ENCODE measurements at regions not wholly inside any gene's neighbourhood (a gene's known extent, or its start where the extent isn't known, plus 50 kb on each side); places are given as distances from the start of the nearest gene placed in this dataset.

DNA sequence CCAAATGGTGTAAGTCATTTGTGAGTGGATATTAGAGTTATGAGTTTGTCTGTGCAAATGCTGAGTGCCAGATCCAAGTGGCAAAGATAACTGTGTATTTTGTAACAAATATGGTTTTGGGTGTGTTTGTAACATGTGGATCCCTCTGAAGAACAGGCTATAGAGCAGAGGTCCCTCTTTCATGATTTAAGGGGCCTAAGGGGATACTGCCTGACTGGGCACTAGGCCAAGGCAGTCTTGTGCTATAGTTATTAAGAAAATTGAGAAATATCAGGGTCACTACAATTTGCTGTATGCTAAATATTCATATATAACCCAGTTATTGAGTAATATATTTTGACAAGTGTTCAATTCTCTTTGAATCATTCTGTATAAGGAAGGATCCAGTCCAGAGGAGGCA lies 555.6 kb upstream of the RGMA start:
- intact Hi-C loops (cut with micrococcal nuclease), result no loop called here
- H3K4me2 ChIP-seq (ENCODE audit: insufficient read depth, low read length), result no peak overlapping the region
- no peaks in the 10 kb centered on the region for H4K20me1 ChIP-seq (replicated peaks; ENCODE audit: control insufficient read depth, insufficient read depth, low read length)
- ATAC-seq (no peak), FAIRE-seq (no peak), DNase-seq (ENCODE audit: extremely low read depth in 1 of 4, low spot score in 3 of 4) (no peak)
- H3K36me3 ChIP-seq (ENCODE audit: control insufficient read depth, insufficient read depth, low read length), result no peaks in the 10 kb centered on the region
- H3K9me1 ChIP-seq (ENCODE audit: control insufficient read depth, insufficient read depth, low read length), result no peaks in the 10 kb centered on the region
- H3K9ac ChIP-seq (ENCODE audit: insufficient read depth in 1 of 2, low read depth in 2 of 2, low read length in 2 of 2), result no peak overlapping the region
- H3K4me1 ChIP-seq (replicated peaks in 1 of 2; ENCODE audit: control insufficient read depth in 2 of 2, insufficient read depth in 2 of 2, low read length in 2 of 2), result no peaks in the 10 kb centered on the region
- H2AFZ ChIP-seq (ENCODE audit: low read depth, low read length), result no peak overlapping the region
- H3K27ac ChIP-seq (ENCODE audit: extremely low read depth, low read depth, low read length), result no peak overlapping the region
- no peaks in the 10 kb centered on the region; the same call in 1 of the 2 replicates for H3K9me3 ChIP-seq (replicated peaks; ENCODE audit: control insufficient read depth, insufficient read depth, low read depth, low read length)
- in situ Hi-C loops (cut with MboI), result no loop called here
- ChIA-PET CTCF (ENCODE audit: low intra/inter-chr PET ratio) (no interaction called here), POLR2A (no interaction called here)
- no peaks in the 10 kb centered on the region for H3K27me3 ChIP-seq (ENCODE audit: control insufficient read depth in 2 of 2, insufficient read depth in 2 of 2, low read length in 2 of 2)
- no peaks in the 10 kb centered on the region for H3K79me2 ChIP-seq (ENCODE audit: control insufficient read depth, insufficient read depth, low read length)
- no TSS peak for BruUV-seq (replicated peaks)
- no peak overlapping the region for H3K4me3 ChIP-seq
- TF ChIP-seq KDM2B (CRISPR knock-in tag; IDR thresholded peaks at IDR 0.05), result no peak
- no peak for TF ChIP-seq ZBED1 (IDR thresholded peaks at IDR 0.05)
- TF ChIP-seq, protein P1, sequence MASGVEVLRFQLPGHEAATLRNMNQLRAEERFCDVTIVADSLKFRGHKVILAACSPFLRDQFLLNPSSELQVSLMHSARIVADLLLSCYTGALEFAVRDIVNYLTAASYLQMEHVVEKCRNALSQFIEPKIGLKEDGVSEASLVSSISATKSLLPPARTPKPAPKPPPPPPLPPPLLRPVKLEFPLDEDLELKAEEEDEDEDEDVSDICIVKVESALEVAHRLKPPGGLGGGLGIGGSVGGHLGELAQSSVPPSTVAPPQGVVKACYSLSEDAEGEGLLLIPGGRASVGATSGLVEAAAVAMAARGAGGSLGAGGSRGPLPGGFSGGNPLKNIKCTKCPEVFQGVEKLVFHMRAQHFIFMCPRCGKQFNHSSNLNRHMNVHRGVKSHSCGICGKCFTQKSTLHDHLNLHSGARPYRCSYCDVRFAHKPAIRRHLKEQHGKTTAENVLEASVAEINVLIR (CRISPR knock-in tag; IDR thresholded peaks at IDR 0.05), result no peak
- no peak for TF ChIP-seq MAX (CRISPR knock-in tag; IDR thresholded peaks at IDR 0.05)
- no peak for TF ChIP-seq XRCC5 (IDR thresholded peaks at IDR 0.05; ENCODE audit: low read depth, low read length)
- TF ChIP-seq, protein P2, sequence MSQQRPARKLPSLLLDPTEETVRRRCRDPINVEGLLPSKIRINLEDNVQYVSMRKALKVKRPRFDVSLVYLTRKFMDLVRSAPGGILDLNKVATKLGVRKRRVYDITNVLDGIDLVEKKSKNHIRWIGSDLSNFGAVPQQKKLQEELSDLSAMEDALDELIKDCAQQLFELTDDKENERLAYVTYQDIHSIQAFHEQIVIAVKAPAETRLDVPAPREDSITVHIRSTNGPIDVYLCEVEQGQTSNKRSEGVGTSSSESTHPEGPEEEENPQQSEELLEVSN (IDR thresholded peaks at IDR 0.05; ENCODE audit: borderline replicate concordance in 1 of 2, extremely low read depth in 1 of 2, insufficient read depth in 1 of 2, insufficient read length in 1 of 2, low read depth in 1 of 2, low read length in 1 of 2, poor library complexity in 1 of 2, severe bottlenecking in 1 of 2), result no peak
- no peak for TF ChIP-seq KLF6 (CRISPR knock-in tag; IDR thresholded peaks at IDR 0.05; ENCODE audit: borderline replicate concordance)
- TF ChIP-seq KLF1 (tag; IDR thresholded peaks at IDR 0.05), result no peak
- TF ChIP-seq, protein P3, sequence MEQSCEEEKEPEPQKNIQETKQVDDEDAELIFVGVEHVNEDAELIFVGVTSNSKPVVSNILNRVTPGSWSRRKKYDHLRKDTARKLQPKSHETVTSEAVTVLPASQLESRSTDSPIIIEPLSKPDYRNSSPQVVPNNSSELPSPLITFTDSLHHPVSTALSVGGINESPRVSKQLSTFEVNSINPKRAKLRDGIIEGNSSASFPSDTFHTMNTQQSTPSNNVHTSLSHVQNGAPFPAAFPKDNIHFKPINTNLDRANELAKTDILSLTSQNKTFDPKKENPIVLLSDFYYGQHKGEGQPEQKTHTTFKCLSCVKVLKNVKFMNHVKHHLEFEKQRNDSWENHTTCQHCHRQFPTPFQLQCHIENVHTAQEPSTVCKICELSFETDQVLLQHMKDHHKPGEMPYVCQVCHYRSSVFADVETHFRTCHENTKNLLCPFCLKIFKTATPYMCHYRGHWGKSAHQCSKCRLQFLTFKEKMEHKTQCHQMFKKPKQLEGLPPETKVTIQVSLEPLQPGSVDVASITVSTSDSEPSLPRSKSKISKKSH (CRISPR knock-in tag; IDR thresholded peaks at IDR 0.05), result no peak
- no peak for TF ChIP-seq MED1 (CRISPR knock-in tag; IDR thresholded peaks at IDR 0.05; ENCODE audit: borderline replicate concordance)
- TF ChIP-seq C11orf30 (IDR thresholded peaks at IDR 0.05; ENCODE audit: low read depth), result no peak
- no peak for TF ChIP-seq ZNF324 (CRISPR knock-in tag; IDR thresholded peaks at IDR 0.05)
- no peak for TF ChIP-seq RBM15 (IDR thresholded peaks at IDR 0.05; ENCODE audit: insufficient read depth, low read length)
- TF ChIP-seq, protein P4, sequence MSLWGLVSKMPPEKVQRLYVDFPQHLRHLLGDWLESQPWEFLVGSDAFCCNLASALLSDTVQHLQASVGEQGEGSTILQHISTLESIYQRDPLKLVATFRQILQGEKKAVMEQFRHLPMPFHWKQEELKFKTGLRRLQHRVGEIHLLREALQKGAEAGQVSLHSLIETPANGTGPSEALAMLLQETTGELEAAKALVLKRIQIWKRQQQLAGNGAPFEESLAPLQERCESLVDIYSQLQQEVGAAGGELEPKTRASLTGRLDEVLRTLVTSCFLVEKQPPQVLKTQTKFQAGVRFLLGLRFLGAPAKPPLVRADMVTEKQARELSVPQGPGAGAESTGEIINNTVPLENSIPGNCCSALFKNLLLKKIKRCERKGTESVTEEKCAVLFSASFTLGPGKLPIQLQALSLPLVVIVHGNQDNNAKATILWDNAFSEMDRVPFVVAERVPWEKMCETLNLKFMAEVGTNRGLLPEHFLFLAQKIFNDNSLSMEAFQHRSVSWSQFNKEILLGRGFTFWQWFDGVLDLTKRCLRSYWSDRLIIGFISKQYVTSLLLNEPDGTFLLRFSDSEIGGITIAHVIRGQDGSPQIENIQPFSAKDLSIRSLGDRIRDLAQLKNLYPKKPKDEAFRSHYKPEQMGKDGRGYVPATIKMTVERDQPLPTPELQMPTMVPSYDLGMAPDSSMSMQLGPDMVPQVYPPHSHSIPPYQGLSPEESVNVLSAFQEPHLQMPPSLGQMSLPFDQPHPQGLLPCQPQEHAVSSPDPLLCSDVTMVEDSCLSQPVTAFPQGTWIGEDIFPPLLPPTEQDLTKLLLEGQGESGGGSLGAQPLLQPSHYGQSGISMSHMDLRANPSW (CRISPR knock-in tag; IDR thresholded peaks at IDR 0.05), result no peak
- TF ChIP-seq RBM25 (IDR thresholded peaks at IDR 0.05; ENCODE audit: low read depth, low read length, severe bottlenecking), result no peak
- TF ChIP-seq NFE2 (IDR thresholded peaks at IDR 0.05; ENCODE audit: low read depth), result no peak

All from K562 (cell line).